Esophagus muscularis mucosa (tissue), 3 donors: ENCODE measurements at regions not wholly inside any gene's neighbourhood (a gene's known extent, or its start where the extent isn't known, plus 50 kb on each side); places are given as distances from the start of the nearest gene placed in this dataset.

Source experiments
- EP300 ChIP-seq: sonication (generic); formaldehyde crosslinking; IDR thresholded peaks from one replicate; pipeline ENCODE4 v1.6.1; 2017; ENCODE audit warnings: antibody characterized with exemption
- TF ChIP-seq, protein P1 (sequence below), 3 experiments: fragments of 200-600 bp in 2 of 3; fragments of 450-650 bp in 1 of 3; sonication (generic) in 2 of 3; IDR thresholded peaks; one replicate each; pipeline ENCODE4 v1.5.1; 2017 to 2019; ENCODE audit warnings: antibody characterized with exemption in 3 of 3, mild to moderate bottlenecking in 2 of 3, moderate library complexity in 1 of 3

DNA sequence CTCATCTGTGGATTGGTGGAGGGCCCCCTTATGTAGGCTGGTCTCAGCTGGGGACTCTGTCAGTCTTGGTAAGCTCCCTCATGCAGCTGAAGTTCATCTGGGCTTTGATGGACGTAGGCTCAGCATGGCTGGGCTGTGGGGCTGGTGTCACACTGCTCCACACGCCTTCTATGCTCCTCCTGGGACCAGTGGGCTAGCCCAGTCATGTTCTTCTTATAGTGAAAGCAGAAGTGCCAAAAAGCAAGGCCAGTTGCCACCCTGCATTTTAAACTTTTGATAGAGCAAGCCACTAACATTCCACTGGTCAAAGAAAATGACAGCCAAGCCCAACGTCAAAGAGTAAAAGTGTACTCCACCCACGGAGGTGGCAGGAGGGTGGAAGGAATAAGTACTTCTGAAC lies 165.5 kb downstream of the MEX3B start:
- TF ChIP-seq, protein P1, sequence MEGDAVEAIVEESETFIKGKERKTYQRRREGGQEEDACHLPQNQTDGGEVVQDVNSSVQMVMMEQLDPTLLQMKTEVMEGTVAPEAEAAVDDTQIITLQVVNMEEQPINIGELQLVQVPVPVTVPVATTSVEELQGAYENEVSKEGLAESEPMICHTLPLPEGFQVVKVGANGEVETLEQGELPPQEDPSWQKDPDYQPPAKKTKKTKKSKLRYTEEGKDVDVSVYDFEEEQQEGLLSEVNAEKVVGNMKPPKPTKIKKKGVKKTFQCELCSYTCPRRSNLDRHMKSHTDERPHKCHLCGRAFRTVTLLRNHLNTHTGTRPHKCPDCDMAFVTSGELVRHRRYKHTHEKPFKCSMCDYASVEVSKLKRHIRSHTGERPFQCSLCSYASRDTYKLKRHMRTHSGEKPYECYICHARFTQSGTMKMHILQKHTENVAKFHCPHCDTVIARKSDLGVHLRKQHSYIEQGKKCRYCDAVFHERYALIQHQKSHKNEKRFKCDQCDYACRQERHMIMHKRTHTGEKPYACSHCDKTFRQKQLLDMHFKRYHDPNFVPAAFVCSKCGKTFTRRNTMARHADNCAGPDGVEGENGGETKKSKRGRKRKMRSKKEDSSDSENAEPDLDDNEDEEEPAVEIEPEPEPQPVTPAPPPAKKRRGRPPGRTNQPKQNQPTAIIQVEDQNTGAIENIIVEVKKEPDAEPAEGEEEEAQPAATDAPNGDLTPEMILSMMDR (IDR thresholded peaks at IDR 0.05) = no peak
- TF ChIP-seq EP300 = no peak
